GM12878 (cell line): ENCODE measurements at regions not wholly inside any gene's neighbourhood (a gene's known extent, or its start where the extent isn't known, plus 50 kb on each side); places are given as distances from the start of the nearest gene placed in this dataset.

Experiments used
- ATAC-seq: fragments of 200-7000 bp; cut with Tn5 transposase; 3 replicates; pipeline ENCODE4 v1.9.1; 2020; ENCODE audit warnings: mild to moderate bottlenecking, moderate library complexity
- BruUV-seq: library from RNA; stranded (reverse); fragments of 400-500 nt; replicated peaks from 2 replicates; lab custom pipeline; 2021; lab: Mats Ljungman, UMichigan
- CTCF ChIA-PET: fragments of 300-600 bp; sonication (Branson Sonifier 250); formaldehyde crosslinking; extraction: SDS; loops from one replicate; lab custom pipeline; 2021; ENCODE audit warnings: inconsistent platforms; lab: Yijun Ruan, JAX
- POLR2A ChIA-PET: fragments of 350-600 bp; formaldehyde crosslinking; extraction: SDS; loops from one replicate; lab custom pipeline; 2021; ENCODE audit warnings: inconsistent platforms; lab: Charles Lee
- RAD21 ChIA-PET: fragments of 300-600 bp; sonication (Branson Sonifier 250); formaldehyde crosslinking; loops from one replicate; lab custom pipeline; 2023; ENCODE audit warnings: antibody characterized with exemption; ENCODE audit not compliant: unreplicated experiment; lab: Charles Lee
- SMC1A ChIA-PET: fragments of 300-600 bp; sonication (Branson Sonifier 250); formaldehyde crosslinking; loops from one replicate; lab custom pipeline; 2023; ENCODE audit not compliant: unreplicated experiment, uncharacterized antibody; lab: Charles Lee
- DNase-seq: peaks from one replicate; pipeline ENCODE4 v3.0.0-alpha.2; 2011; ENCODE audit warnings: low read depth, low spot score
- FAIRE-seq: peaks from 3 replicates; lab custom pipeline; 2011; peaks lifted over from hg19 to GRCh38; lab: Jason Lieb, UNC
- H2AFZ ChIP-seq: 2 replicates; pipeline ENCODE4 v1.6.0; 2011; ENCODE audit warnings: low read depth, low read length, control low read depth; ENCODE audit not compliant: control insufficient read depth
- H3K27ac ChIP-seq: 2 replicates; pipeline ENCODE4 v1.5.1; 2011; ENCODE audit warnings: control low read depth; ENCODE audit not compliant: control insufficient read depth, insufficient read depth
- H3K27me3 ChIP-seq, 2 experiments: replicated peaks in 1 of 2; 2 replicates each; pipeline versions ENCODE4 v1.6.0 to v1.6.1; 2011; ENCODE audit warnings: low read length in 1 of 2; ENCODE audit not compliant: control insufficient read depth in 2 of 2, insufficient read depth in 2 of 2
- H3K36me3 ChIP-seq, 2 experiments: 2 replicates each; pipeline ENCODE4 v1.5.1; 2011; ENCODE audit warnings: low read length in 1 of 2; ENCODE audit not compliant: control insufficient read depth in 2 of 2, insufficient read depth in 2 of 2
- H3K4me1 ChIP-seq: 2 replicates; pipeline ENCODE4 v1.6.1; 2011; ENCODE audit warnings: mild to moderate bottlenecking, low read length, moderate library complexity, mixed read lengths; ENCODE audit not compliant: control insufficient read depth, insufficient read depth
- H3K4me2 ChIP-seq: 2 replicates; pipeline ENCODE4 v1.6.0; 2011; ENCODE audit warnings: control low read depth; ENCODE audit not compliant: control insufficient read depth, insufficient read depth
- H3K4me3 ChIP-seq: fragments of 200-600 bp; sonication (generic); 2 replicates; pipeline ENCODE4 v1.5.1; 2016
- H3K79me2 ChIP-seq: 2 replicates; pipeline ENCODE4 v1.6.0; 2011; ENCODE audit warnings: low read length; ENCODE audit not compliant: control insufficient read depth, insufficient read depth
- H3K9ac ChIP-seq: 2 replicates; pipeline ENCODE4 v1.8.0; 2011; ENCODE audit warnings: low read length, control low read depth, mixed read lengths; ENCODE audit not compliant: control insufficient read depth, insufficient read depth
- H3K9me3 ChIP-seq: replicated peaks from 3 replicates; pipeline ENCODE4 v1.5.1; 2011; ENCODE audit warnings: mild to moderate bottlenecking, low read length; ENCODE audit not compliant: control insufficient read depth, insufficient read depth
- H4K20me1 ChIP-seq: 2 replicates; pipeline ENCODE4 v1.6.0; 2011; ENCODE audit not compliant: control insufficient read depth, insufficient read depth
- EGR1 ChIP-seq, 2 experiments: IDR thresholded peaks; 1 replicate in 1 of 2; 2 replicates in 1 of 2; pipeline ENCODE4 v1.6.1; 2011 to 2012; ENCODE audit warnings: low read depth in 2 of 2, low read length in 2 of 2, borderline replicate concordance in 1 of 2, mild to moderate bottlenecking in 1 of 2, moderate library complexity in 1 of 2
- ETV6 ChIP-seq, 2 experiments: fragments of 450-650 bp in 1 of 2; IDR thresholded peaks in 1 of 2; conservative IDR thresholded peaks in 1 of 2; 2 replicates each; pipeline ENCODE4 v1.6.1; 2014; ENCODE audit warnings: antibody characterized with exemption in 1 of 2, borderline replicate concordance in 1 of 2, low read depth in 1 of 2, mild to moderate bottlenecking in 1 of 2, moderate library complexity in 1 of 2
- HSF1 ChIP-seq: fragments of 150-350 bp; IDR thresholded peaks from 2 replicates; pipeline ENCODE4 v1.6.1; 2014; ENCODE audit warnings: mild to moderate bottlenecking, low read depth, low read length
- JUND ChIP-seq: IDR thresholded peaks from 2 replicates; pipeline ENCODE4 v1.6.1; 2012; ENCODE audit warnings: low read depth, mild to moderate bottlenecking, low read length, improper control_type of control experiment, moderate library complexity
- MTA3 ChIP-seq: IDR thresholded peaks from 2 replicates; pipeline ENCODE4 v1.6.1; 2012; ENCODE audit warnings: low read length, inconsistent platforms, borderline replicate concordance
- NBN ChIP-seq: fragments of 450-650 bp; IDR thresholded peaks from 2 replicates; pipeline ENCODE4 v1.6.1; 2016
- SMARCA5 ChIP-seq: fragments of 450-650 bp; IDR thresholded peaks from 2 replicates; pipeline ENCODE4 v1.6.1; 2017; ENCODE audit warnings: mild to moderate bottlenecking
- STAT1 ChIP-seq: fragments of 450-650 bp; conservative IDR thresholded peaks from 2 replicates; pipeline ENCODE4 v1.6.1; 2014; ENCODE audit warnings: antibody characterized with exemption, mild to moderate bottlenecking
- ZNF687 ChIP-seq: fragments of 450-650 bp; IDR thresholded peaks from 2 replicates; pipeline ENCODE4 v1.6.1; 2017; ENCODE audit warnings: mild to moderate bottlenecking, moderate library complexity
- WGBS: methylation state at CpG from one replicate; pipeline ENCODE4 v1.1.6; 2016; ENCODE audit warnings: low lambda C conversion rate; ENCODE audit not compliant: insufficient replicate concordance, insufficient coverage; ENCODE audit errors: missing lambda C conversion rate; 5-methylcytosine and 5-hydroxymethylcytosine counted together
- in situ Hi-C: fragments of 300-500 bp; cut with MboI; formaldehyde crosslinking; loops from 9 replicates; pipeline ENCODE4 v1.14.3; 2018; ENCODE audit warnings: mixed read lengths
- intact Hi-C: fragments of 100-400 bp; cut with micrococcal nuclease; formaldehyde crosslinking; loops from one replicate; pipeline ENCODE4 v1.14.2; 2022; ENCODE audit not compliant: unreplicated experiment
- TF ChIP-seq, protein P1 (sequence below), 3 experiments: IDR thresholded peaks in 2 of 3; conservative IDR thresholded peaks in 1 of 3; 2 replicates each; pipeline ENCODE4 v1.5.1; 2011; ENCODE audit warnings: low read depth in 3 of 3, low read length in 3 of 3, mild to moderate bottlenecking in 3 of 3, control low read depth in 2 of 3, moderate library complexity in 2 of 3, inconsistent platforms in 1 of 3, mixed read lengths in 1 of 3; ENCODE audit not compliant: control insufficient read depth in 2 of 3, insufficient read depth in 1 of 3; ENCODE audit errors: extremely low read depth in 1 of 3
- TF ChIP-seq, protein P2 (sequence below): fragments of 450-650 bp; IDR thresholded peaks from 2 replicates; pipeline ENCODE4 v1.6.1; 2016; ENCODE audit warnings: mild to moderate bottlenecking
- TF ChIP-seq, protein P3 (sequence below): fragments of 450-650 bp; IDR thresholded peaks from 2 replicates; pipeline ENCODE4 v1.6.1; 2017; ENCODE audit warnings: borderline replicate concordance

- TF ChIP-seq, protein P1, sequence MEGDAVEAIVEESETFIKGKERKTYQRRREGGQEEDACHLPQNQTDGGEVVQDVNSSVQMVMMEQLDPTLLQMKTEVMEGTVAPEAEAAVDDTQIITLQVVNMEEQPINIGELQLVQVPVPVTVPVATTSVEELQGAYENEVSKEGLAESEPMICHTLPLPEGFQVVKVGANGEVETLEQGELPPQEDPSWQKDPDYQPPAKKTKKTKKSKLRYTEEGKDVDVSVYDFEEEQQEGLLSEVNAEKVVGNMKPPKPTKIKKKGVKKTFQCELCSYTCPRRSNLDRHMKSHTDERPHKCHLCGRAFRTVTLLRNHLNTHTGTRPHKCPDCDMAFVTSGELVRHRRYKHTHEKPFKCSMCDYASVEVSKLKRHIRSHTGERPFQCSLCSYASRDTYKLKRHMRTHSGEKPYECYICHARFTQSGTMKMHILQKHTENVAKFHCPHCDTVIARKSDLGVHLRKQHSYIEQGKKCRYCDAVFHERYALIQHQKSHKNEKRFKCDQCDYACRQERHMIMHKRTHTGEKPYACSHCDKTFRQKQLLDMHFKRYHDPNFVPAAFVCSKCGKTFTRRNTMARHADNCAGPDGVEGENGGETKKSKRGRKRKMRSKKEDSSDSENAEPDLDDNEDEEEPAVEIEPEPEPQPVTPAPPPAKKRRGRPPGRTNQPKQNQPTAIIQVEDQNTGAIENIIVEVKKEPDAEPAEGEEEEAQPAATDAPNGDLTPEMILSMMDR (IDR thresholded peaks at IDR 0.05 in 2 of 3, conservative IDR thresholded peaks at IDR 0.05 in 1 of 3; ENCODE audit: control insufficient read depth in 2 of 3, extremely low read depth in 1 of 3, insufficient read depth in 1 of 3, low read depth in 3 of 3, low read length in 3 of 3), result no peak
Measured at GRCh38 chr1:81374481-81374880, 426.3 kb upstream of the ADGRL2 start (continued).

DNA sequence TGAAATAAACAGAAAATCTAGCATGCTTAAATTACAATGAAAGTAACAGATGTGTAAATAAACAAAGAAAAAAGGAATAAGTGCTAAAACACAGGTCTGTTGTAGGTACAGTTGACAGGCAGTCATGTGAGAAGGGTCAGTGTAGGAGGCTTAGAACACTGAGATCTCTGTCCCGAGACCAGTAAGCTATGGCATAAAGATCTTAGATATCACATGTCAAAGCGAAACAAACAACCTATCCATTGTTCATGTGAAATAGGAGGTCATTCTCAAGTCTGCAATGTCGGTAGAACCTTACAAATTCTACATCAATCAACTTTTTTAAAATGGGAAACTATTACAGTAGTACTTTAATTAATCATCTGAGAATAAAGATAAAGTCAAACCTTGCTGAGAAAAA is 428.9 kb upstream of the ADGRL2 start:
- Histone ChIP-seq H3K79me2 (no peaks in the 10 kb centered on the region), H3K27ac (no peak overlapping the region), H3K9ac (no peak overlapping the region), H3K4me1 (no peaks in the 10 kb centered on the region), H3K27me3 (no peaks in the 10 kb centered on the region), H3K4me3 (no peak overlapping the region), H2AFZ (no peak overlapping the region), H3K36me3 (no peaks in the 10 kb centered on the region), H4K20me1 (no peaks in the 10 kb centered on the region), H3K9me3 (no peaks in the 10 kb centered on the region), H3K4me2 (no peak overlapping the region)
- in situ Hi-C loops, result no loop called here
- SMC1A ChIA-PET, result no interaction called here
- no TSS peak for BruUV-seq
- TF ChIP-seq SMARCA5 (no peak), STAT1 (no peak), ZNF687 (no peak), NBN (no peak), EGR1 (IDR thresholded peaks at IDR 0.05; ENCODE audit: borderline replicate concordance in 1 of 2, low read depth in 2 of 2, low read length in 2 of 2) (no peak), JUND (no peak), ETV6 (conservative IDR thresholded peaks at IDR 0.05 in 1 of 2, IDR thresholded peaks at IDR 0.05 in 1 of 2; ENCODE audit: borderline replicate concordance in 1 of 2, low read depth in 1 of 2) (no peak), HSF1 (no peak), MTA3 (no peak)
- TF ChIP-seq, protein P2, sequence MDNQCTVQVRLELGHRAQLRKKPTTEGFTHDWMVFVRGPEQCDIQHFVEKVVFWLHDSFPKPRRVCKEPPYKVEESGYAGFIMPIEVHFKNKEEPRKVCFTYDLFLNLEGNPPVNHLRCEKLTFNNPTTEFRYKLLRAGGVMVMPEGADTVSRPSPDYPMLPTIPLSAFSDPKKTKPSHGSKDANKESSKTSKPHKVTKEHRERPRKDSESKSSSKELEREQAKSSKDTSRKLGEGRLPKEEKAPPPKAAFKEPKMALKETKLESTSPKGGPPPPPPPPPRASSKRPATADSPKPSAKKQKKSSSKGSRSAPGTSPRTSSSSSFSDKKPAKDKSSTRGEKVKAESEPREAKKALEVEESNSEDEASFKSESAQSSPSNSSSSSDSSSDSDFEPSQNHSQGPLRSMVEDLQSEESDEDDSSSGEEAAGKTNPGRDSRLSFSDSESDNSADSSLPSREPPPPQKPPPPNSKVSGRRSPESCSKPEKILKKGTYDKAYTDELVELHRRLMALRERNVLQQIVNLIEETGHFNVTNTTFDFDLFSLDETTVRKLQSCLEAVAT, result no peak
- TF ChIP-seq, protein P3, sequence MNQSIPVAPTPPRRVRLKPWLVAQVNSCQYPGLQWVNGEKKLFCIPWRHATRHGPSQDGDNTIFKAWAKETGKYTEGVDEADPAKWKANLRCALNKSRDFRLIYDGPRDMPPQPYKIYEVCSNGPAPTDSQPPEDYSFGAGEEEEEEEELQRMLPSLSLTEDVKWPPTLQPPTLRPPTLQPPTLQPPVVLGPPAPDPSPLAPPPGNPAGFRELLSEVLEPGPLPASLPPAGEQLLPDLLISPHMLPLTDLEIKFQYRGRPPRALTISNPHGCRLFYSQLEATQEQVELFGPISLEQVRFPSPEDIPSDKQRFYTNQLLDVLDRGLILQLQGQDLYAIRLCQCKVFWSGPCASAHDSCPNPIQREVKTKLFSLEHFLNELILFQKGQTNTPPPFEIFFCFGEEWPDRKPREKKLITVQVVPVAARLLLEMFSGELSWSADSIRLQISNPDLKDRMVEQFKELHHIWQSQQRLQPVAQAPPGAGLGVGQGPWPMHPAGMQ, result no peak
- WGBS, result 15% methylated on average over 3 of the region's 3 CpGs
- RAD21 ChIA-PET, result no interaction called here
- ATAC-seq, result no peak
- DNase-seq, result no peak
- CTCF ChIA-PET, result no interaction called here
- intact Hi-C loops, result no loop called here
- POLR2A ChIA-PET, result no interaction called here
- FAIRE-seq, result no peak
